ENCODE measurements at regions not wholly inside any gene's neighbourhood (a gene's known extent, or its start where the extent isn't known, plus 50 kb on each side); places are given as distances from the start of the nearest gene placed in this dataset.

- no peak for DNase-seq
Observed at GRCh38 chr1:37243368-37244082, 209.2 kb upstream of the GRIK3 start.

DNA sequence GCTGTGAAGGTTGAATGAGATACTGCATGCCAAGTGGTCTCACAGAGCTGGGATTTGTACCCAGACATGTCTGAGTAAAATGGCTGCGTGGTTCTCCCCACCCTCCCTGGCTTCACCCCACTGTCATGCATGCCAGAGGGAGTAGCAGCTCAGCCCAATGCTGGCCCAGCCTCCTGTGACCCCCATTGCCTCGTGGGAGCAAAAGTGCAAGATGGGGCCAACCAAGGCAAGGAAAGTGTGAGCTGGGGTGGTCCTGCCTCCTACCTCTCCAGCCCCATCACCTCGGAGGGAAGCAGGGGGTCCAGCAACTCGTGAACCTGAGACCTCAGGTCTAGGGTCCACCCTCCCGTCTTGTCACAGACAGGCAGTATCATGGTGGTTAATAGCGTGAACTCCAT lies 209.8 kb upstream of the GRIK3 start:
- no peak for DNase-seq

DNA sequence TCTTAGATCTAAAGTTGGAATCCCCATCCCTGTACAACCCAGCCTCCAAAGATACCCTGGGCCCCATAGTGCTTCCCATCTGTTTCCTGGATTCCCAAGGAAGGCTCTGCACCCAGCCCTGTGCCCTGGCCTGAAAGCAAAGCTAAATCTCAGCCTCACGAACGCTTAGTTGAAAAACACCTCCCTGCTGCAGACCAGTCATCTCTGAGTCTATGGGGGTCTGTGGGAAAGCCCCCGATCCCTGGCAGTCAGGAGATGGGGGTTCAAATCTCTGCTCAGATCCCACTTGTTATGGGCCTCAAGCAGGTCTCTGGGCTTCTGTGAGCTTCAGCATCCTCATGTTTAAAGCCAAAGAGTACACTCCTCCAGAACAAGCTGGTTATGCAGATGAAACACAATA lies 210.5 kb upstream of the GRIK3 start:
- no peak for DNase-seq

DNA sequence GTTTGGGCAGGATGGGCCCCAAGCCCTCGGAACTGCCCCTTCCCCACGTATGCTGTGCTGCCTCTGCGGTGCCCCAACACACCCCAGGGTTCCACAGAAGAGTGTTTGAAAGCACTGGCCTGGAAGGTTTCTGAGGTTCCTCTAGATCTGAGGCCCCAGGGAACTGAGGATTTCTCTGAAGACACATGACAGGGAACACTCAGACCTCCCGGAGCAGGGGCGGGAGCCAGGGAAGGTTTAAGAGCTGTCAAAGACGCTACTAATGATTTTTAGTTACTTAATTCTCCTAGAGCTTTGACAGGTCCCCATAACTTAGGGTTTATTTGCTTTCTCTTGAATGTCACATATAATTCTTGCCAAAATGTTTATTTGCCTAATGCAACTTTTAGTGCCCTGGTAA lies 212.3 kb upstream of the GRIK3 start:
- DNase-seq, result no peak

- no peak for DNase-seq
Observed at GRCh38 chr1:37250371-37250770, 216.1 kb upstream of the GRIK3 start.

- no peak for DNase-seq
Observed at GRCh38 chr1:37255136-37255795, 219.1 kb upstream of the ZC3H12A start.

- DNase-seq, result no peak
Observed at GRCh38 chr1:37255868-37256267, 218.5 kb upstream of the ZC3H12A start.

DNA sequence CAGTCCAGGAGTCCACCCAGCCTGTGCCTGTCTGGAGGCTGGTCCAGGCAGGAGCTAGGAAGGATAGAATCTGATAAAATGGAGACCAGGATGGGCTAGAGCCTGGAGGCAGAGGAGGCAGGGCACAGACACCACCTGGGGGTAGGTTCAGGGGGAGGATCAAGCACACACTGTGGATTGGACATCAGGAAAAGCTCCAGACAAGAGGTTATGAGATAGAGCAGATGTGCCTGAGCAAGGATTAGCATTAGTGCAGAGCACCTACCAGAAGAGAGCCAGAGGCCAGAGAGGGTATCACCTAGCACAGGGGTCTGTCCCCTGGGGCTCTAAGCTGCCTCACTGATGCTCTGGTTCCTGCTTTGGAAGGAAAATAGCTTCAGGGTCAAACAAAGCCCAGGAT lies 216.7 kb upstream of the ZC3H12A start:
- no peak for DNase-seq

GRCh38 chr1:37258068-37258467 lies 216.3 kb upstream of the ZC3H12A start:
- DNase-seq, result no peak

DNA sequence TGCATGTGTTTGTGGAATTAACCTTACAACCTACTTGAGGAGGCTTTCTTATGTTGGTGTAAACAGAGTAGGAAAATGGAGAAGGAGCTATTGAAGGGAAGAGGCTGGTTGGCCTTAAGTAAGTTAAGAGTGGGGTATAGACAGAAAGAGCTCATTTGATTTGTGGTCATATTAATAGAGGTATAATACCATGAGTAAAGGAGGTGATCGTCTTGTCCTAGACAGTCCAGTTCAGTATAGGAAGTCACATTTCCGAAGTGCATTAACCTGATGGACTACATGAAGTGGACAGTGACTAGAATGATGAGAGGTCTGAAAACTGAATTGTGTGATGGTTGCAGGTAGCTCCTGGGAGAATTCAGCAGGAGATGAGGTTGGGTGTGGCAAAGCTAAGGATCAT lies 215.4 kb upstream of the ZC3H12A start:
- DNase-seq, result no peak

DNA sequence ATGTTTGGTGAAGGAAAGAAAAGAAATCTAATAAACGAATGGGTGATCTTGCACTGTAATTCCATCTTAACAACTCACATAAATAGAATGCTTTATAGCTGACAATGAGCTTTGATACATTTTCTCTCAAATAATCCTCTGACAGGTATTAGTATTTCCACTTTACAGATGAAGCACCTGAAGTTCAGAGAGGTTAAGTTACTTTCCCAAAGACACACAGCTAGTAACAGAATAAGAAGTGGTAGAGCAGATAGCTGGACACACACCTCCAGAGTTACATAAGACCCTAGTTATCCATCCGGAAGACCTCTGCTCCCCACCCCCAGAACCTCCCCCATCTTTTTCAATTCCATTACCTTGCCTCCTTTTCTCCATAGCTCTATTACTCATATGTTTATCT lies 213.3 kb upstream of the ZC3H12A start:
- DNase-seq, result no peak

- DNase-seq, result no peak
Observed at GRCh38 chr1:37262439-37263170, 211.8 kb upstream of the ZC3H12A start.

DNA sequence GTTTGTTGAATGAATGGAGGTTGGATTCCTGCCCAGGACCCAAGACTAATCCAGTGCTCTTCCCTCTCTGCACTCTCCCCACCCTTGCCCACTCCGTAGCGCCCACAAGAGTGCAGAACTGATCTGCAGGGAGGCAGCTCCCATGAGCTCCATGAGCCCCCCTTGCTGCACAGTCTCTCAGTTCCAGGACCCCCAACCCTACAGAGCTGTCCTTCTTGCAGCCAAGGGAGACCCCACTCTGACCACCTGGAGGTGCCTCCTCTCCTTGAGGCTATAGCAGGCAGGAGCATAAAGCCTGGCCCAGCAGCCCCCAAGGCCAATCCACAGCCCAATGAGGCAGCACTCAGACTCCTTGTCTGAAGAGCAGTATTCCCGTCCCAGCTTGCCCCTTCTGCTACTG lies 209.2 kb upstream of the ZC3H12A start:
- DNase-seq, result no peak

- peak; percentile 87 for DNase-seq
Observed at GRCh38 chr1:37265786-37266667, 208.4 kb upstream of the ZC3H12A start.

DNA sequence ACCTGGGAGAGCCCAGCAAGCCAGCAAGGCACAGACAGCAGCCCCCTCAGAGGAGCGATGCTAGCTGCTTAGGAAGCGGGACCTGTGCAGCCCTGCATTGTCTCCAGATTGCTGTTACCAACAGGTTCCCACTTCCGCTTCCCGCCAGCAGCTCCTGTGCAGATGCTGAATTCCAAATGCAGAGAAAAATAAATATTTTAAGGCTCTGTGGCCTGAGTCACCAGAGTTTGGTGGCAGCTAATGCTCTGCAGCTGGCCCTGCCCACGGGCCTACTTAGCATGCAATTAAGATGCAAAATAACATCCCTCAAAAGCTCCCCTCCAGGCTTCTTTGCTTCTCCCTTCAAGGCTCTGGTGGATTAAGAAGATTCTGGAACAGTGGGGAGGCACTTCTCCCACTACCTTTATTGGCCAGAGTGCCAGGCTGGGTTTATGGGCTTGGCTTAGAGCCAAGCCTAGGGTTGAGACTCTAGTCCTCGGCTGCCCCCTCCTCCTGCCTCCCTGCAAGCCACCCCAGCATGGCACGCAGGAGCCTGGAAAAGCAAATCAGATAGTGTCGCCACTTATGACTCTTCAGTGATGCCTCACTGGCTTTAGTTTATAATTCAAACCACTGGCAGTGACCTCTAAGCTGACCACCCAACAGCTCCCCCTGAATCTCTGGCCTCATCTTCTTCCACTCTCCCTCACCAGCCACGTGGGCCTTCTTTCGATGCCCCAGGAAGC lies 207.1 kb upstream of the ZC3H12A start:
- peak; percentile 83 for DNase-seq

- no peak for DNase-seq
Observed at GRCh38 chr1:37270639-37271038, 203.7 kb upstream of the ZC3H12A start.

DNA sequence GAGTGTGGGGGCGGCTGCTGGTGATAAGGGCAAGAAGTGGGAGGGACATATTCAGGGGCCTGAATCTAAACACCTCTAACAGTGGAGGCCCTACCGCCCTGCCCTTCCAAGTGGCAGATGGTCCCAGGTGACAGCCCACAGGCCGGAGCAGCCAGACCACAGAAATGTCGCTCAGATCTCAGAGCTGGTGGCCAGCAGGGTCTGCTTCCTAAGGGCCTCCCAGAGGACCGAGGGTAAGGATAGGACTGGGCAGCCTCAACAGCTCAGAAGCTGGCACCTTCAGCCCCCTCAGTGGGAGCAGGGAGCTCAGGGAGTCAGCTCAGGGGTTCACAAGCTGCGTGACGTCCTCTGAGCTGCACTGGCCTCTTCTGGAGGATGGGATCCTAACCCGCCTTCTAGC lies 201.8 kb upstream of the ZC3H12A start:
- DNase-seq, result no peak

DNA sequence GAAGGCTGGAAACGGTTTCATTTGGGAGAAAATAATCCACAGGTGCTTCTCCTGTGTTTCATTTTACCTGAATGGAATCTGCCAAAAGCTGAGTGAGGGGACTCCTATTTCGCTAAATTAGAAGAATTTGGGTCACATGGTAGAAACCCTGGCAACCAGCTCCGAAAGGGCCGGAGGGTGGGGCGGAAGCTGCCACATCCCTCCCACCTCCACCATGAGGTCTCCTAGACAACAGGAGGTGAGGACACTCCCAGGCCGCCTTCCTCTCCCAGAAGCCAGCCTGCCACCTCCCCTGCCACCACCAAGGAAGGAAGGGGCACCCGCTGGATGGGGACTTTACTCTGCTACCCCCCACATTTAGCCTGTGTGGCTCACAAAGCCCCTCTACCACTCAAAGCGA lies 199.9 kb upstream of the ZC3H12A start:
- no peak for DNase-seq

DNA sequence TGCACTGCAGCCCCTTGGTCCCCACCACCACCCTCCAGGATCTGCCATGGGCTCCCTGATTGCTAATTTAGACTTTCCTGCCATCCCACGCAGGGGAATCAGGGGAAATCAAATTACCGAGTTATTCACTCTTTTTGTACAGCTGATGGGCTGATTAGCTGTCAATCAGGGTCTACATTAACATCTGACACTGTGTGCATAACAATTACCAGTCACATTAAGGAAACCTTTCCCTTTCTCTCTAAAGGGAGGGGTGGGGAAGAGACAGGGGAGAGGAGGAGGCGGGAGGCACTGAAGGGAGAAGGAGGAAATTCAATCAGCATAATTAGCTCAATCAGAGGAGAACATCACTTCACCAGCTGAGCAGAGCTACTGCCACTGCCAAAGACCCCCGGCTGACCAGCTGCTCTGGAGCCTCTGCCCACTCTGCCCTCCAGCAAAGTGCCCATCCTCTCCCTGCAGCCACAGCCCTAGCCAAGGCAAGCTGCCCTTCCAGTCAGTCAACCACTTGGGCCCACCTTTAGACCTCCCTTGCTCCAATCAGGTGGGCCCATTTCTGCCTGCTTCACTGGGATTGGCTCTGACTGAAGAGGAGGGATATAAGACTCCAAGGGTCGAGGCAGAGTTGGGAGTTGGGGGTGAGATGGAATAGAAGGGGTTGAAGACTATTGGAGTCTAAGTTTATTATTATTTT lies 199.3 kb upstream of the ZC3H12A start:
- DNase-seq, result no peak

GRCh38 chr1:37277366-37277765 lies 197.0 kb upstream of the ZC3H12A start:
- no peak for DNase-seq

- DNase-seq, result no peak
Observed at GRCh38 chr1:37281354-37281753, 193.0 kb upstream of the ZC3H12A start.

- no peak for DNase-seq
Observed at GRCh38 chr1:37282764-37283163, 191.6 kb upstream of the ZC3H12A start.

All from NCI-H510A (cell line).